Vagina (tissue), 2 donors: ENCODE measurements at regions not wholly inside any gene's neighbourhood (a gene's known extent, or its start where the extent isn't known, plus 50 kb on each side); places are given as distances from the start of the nearest gene placed in this dataset.

ENCODE experiments used
- POLR2A ChIP-seq, 2 donors: fragments of 450-650 bp; IDR thresholded peaks; one replicate each; pipeline ENCODE4 v1.6.1; 2017; ENCODE audit warnings: antibody characterized with exemption in 2 of 2, mild to moderate bottlenecking in 2 of 2, moderate library complexity in 2 of 2
- POLR2AphosphoS5 ChIP-seq, 2 donors: sonication (generic); formaldehyde crosslinking; IDR thresholded peaks; one replicate each; pipeline ENCODE4 v1.9.0; 2017; ENCODE audit warnings: antibody characterized with exemption in 2 of 2, mild to moderate bottlenecking in 2 of 2, low read depth in 1 of 2; ENCODE audit not compliant: insufficient read depth in 1 of 2
- TF ChIP-seq, protein P1 (sequence below), 3 experiments: fragments of 450-650 bp in 2 of 3; fragments of 200-600 bp in 1 of 3; sonication (generic) in 1 of 3; IDR thresholded peaks; one replicate each; pipeline ENCODE4 v1.5.1; 2017 to 2019; ENCODE audit warnings: antibody characterized with exemption in 3 of 3, mild to moderate bottlenecking in 2 of 3, moderate library complexity in 2 of 3

DNA sequence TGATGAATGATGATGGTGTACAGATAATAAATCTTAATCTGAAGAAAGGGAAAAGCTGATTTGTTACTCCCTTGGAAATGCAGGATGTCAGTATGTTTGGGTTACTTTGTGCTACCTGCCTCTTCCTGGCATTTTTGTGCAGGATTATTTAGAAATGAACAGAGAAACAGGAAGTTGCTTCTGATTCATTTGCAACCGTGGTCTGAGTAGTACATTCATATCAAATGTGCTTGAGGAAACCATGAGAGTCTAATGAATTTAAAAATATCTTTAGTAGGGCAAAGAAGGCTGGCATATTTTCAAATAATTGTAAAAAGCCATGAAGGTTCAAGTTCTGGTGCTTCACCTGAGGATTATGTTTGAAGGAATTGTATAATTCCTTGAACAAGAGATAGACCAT, 391.6 kb downstream of the TMEM161B start:
- TF ChIP-seq POLR2A (IDR thresholded peaks at IDR 0.05), result no peak
- TF ChIP-seq, protein P1, sequence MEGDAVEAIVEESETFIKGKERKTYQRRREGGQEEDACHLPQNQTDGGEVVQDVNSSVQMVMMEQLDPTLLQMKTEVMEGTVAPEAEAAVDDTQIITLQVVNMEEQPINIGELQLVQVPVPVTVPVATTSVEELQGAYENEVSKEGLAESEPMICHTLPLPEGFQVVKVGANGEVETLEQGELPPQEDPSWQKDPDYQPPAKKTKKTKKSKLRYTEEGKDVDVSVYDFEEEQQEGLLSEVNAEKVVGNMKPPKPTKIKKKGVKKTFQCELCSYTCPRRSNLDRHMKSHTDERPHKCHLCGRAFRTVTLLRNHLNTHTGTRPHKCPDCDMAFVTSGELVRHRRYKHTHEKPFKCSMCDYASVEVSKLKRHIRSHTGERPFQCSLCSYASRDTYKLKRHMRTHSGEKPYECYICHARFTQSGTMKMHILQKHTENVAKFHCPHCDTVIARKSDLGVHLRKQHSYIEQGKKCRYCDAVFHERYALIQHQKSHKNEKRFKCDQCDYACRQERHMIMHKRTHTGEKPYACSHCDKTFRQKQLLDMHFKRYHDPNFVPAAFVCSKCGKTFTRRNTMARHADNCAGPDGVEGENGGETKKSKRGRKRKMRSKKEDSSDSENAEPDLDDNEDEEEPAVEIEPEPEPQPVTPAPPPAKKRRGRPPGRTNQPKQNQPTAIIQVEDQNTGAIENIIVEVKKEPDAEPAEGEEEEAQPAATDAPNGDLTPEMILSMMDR (IDR thresholded peaks at IDR 0.05), result no peak
- no peak for TF ChIP-seq POLR2AphosphoS5 (IDR thresholded peaks at IDR 0.05; ENCODE audit: insufficient read depth in 1 of 2, low read depth in 1 of 2)
